ENCODE measurements at regions not wholly inside any gene's neighbourhood (a gene's known extent, or its start where the extent isn't known, plus 50 kb on each side); places are given as distances from the start of the nearest gene placed in this dataset.

DNA sequence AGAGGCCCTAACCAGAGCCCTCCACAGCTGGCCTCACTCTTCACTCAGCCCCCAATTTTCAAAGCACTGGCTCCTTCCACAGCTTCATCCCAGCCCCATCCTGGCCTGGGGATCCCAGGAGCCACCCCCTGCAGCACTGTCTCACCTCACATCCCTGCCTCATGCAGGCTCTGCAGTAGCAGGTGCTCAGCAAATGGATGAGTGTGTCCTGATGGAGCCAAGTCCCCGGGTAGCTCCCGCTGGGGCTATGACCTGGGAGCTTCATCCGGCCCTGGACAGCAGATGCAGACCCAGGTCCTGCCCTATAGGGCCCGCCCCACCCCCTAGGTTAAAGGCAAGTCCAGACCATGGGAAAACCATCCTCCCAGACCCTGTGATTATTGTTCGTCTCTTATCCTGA lies 143.2 kb upstream of the ZNF507 start:
- TF ChIP-seq POLR2A (IDR thresholded peaks at IDR 0.05; ENCODE audit: low read depth): no peak
- no peak for TF ChIP-seq POLR2AphosphoS5 (IDR thresholded peaks at IDR 0.05)

Data from esophagus muscularis mucosa (tissue), 2 donors.